Choroid plexus epithelial cell (primary cell): ENCODE measurements at regions not wholly inside any gene's neighbourhood (a gene's known extent, or its start where the extent isn't known, plus 50 kb on each side); places are given as distances from the start of the nearest gene placed in this dataset.

ENCODE experiments used
- DNase-seq: peaks from one replicate; pipeline ENCODE4 v3.0.0-alpha.2; 2010; ENCODE audit warnings: low read depth
- H3K4me3 ChIP-seq: 2 replicates; pipeline ENCODE4 v1.5.1; 2011; ENCODE audit warnings: low read depth, mild to moderate bottlenecking, control low read depth, low read length, moderate library complexity
- TF ChIP-seq, protein P1 (sequence below): conservative IDR thresholded peaks from 2 replicates; pipeline ENCODE4 v1.5.1; 2011; ENCODE audit warnings: low read depth, mild to moderate bottlenecking, control low read depth, inconsistent platforms, low read length, moderate library complexity

- no peak for DNase-seq
- TF ChIP-seq, protein P1, sequence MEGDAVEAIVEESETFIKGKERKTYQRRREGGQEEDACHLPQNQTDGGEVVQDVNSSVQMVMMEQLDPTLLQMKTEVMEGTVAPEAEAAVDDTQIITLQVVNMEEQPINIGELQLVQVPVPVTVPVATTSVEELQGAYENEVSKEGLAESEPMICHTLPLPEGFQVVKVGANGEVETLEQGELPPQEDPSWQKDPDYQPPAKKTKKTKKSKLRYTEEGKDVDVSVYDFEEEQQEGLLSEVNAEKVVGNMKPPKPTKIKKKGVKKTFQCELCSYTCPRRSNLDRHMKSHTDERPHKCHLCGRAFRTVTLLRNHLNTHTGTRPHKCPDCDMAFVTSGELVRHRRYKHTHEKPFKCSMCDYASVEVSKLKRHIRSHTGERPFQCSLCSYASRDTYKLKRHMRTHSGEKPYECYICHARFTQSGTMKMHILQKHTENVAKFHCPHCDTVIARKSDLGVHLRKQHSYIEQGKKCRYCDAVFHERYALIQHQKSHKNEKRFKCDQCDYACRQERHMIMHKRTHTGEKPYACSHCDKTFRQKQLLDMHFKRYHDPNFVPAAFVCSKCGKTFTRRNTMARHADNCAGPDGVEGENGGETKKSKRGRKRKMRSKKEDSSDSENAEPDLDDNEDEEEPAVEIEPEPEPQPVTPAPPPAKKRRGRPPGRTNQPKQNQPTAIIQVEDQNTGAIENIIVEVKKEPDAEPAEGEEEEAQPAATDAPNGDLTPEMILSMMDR = no peak
- no peak overlapping the region for H3K4me3 ChIP-seq
Measured at GRCh38 chr10:21060626-21061025, 163.5 kb upstream of the NEBL start.

DNA sequence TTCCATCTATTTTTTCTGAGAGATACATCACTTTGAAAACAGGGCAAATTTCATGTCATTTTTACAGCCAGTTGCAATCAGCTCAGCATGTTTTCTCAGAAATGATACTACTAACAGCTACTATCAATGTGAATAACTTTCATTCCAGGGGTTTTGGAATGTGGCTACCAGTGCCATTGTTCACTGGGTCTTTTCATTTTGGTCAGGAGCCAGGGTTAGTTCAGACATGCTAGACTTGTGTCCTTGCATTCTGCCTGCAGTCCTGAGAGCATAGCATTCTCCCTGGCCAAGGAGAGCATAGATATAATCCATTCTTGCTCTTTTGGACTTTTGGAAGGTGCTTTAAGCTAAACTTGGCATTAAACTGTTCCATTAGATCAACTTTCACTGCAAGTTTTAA is 160.9 kb upstream of the NEBL start:
- no peak overlapping the region for H3K4me3 ChIP-seq
- TF ChIP-seq, protein P1 = no peak
- DNase-seq = peak; percentile 50

DNA sequence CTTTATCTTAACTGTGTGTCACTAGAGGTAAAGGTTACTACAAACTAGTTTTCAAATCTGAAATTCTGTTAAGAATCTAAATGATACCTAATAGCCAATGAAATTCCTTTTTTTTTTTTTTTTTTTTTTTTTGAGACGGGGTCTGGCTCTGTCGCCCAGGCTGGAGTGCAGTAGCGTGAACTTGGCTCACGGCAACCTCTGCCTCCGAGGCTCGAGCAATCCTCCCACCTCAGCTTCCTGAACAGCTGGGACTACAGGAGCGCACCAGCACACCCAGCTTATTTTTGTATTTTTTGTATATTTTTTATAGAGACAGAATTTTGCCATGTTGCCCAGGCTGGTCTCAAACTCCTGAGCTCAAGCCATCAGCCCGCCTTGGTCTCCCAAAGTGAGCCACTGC is 160.3 kb upstream of the NEBL start:
- H3K4me3 ChIP-seq = no peak overlapping the region
- DNase-seq = no peak
- TF ChIP-seq, protein P1 = no peak

DNA sequence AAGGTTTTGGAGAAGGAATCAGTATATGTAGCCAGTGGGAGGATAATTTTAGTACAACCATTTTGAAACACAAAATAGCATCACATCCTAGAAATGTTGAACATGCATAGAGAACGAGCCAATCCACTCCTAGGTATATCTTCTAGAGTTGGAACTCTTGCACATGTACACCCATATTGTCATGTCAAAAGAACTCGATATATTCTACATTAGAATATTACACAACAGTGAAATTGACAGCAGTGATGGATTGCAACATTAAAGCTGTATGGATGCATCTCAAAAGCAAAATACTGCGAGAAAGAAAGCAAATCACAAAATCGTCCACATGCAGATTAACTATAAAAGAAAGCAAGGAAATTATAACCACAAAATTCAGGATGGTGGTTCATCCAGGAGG is 159.3 kb upstream of the NEBL start:
- H3K4me3 ChIP-seq = no peak overlapping the region
- DNase-seq = no peak
- TF ChIP-seq, protein P1 = no peak

- no peak overlapping the region for H3K4me3 ChIP-seq
- no peak for DNase-seq
- TF ChIP-seq, protein P1 = no peak
Measured at GRCh38 chr10:21055339-21056135, 158.4 kb upstream of the NEBL start.

DNA sequence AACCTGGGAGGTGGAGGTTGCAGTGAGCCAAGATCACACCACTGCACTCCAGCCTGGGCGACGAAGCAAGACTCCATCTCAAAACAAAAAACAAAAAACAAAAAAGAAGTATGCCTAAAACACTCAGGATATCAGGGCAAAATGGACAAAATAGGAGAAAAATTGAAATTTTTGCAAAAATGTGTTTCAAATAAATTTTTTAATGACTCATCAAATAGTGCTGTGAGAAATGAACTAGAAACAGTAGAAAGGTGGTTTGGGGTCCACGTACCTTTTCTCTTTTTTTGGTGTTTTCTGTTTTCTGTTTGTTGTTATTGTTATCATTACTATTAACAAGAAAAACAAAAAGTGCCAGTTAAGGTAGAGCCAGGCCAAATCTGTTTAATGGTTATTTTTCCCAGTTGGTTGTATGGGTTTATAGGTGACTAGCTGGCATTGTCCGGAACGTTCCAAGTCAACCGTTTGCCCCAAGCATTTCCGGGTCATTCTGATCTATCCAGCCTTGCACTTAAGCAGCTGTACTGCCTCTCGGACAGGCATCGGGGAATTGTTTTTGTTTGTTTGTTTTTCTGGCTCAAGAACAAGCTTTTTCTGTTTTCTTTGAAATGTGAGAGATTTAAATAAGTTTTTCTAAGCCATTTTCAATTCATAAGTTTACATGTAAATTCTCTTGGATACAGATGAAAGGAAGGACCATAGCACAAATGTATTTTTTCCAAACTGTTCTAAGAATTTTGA is 157.0 kb upstream of the NEBL start:
- TF ChIP-seq, protein P1 = no peak
- no peak for DNase-seq

More for the DNA sequence above, 157.0 kb upstream of the NEBL start:
- no peak overlapping the region for H3K4me3 ChIP-seq
